ENCODE measurements at regions not wholly inside any gene's neighbourhood (a gene's known extent, or its start where the extent isn't known, plus 50 kb on each side); places are given as distances from the start of the nearest gene placed in this dataset.
A peak's percentile ranks its signal among the peaks of the same experiment; 100 is the strongest.

DNA sequence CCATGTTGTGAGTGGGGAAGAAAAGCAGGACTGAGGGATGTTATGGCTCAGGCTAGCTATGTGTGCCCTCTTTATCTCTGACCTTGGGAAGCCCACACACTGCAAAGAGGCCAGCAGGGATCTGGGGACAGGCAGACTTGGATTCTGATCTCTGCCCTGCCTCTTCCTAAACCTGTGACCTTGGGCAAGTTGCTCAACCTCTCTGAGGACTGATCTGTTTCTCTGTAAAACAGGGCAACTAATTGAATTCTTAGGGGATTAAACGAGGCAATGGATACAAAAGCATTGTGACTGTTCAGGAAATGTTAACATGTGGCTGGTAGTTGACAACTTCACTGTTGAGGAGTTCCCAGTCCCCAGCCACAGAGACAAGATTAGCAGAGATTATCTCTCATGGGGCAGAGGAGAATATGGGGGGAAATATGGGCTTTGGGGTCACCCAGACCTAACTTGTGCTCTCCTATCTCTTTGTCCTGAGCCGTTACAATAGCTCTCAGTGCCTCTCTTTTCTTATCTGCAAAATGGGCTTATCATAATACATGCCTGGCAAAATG lies 184.7 kb upstream of the GLI2 start (continued):
- TF ChIP-seq MIER3 (CRISPR knock-in tag; IDR thresholded peaks at IDR 0.05; ENCODE audit: borderline replicate concordance) = peak; percentile 79; the same call in 1 of the 2 replicates
- TF ChIP-seq, protein P1, sequence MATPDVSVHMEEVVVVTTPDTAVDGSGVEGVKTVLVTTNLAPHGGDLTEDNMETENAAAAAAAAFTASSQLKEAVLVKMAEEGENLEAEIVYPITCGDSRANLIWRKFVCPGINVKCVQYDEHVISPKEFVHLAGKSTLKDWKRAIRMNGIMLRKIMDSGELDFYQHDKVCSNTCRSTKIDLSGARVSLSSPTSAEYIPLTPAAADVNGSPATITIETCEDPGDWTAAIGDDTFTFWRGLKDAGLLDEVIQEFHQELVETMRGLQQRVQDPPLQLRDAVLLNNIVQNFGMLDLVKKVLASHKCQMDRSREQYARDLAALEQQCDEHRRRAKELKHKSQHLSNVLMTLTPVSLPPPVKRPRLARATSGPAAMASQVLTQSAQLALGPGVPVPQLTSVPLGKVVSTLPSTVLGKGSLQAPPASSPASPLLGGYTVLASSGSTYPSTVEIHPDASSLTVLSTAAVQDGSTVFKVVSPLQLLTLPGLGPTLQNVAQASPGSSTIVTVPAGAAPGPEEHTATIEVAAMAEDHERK (CRISPR knock-in tag; IDR thresholded peaks at IDR 0.05; ENCODE audit: low read depth) = no peak
- no peak for TF ChIP-seq ZBTB10 (CRISPR knock-in tag; IDR thresholded peaks at IDR 0.05; ENCODE audit: borderline replicate concordance)
- TF ChIP-seq ZNF329 (CRISPR knock-in tag; IDR thresholded peaks at IDR 0.05; ENCODE audit: low read depth) = no peak
- peak; percentile 22 for TF ChIP-seq TBL1XR1 (IDR thresholded peaks at IDR 0.05; ENCODE audit: borderline replicate concordance, low read length, partially characterized antibody)
- no peak; the same call in 1 of the 2 replicates for TF ChIP-seq ZFP1 (CRISPR knock-in tag; IDR thresholded peaks at IDR 0.05)
- no peak for TF ChIP-seq ZC3H13 (CRISPR knock-in tag; IDR thresholded peaks at IDR 0.05)
- TF ChIP-seq, protein P2, sequence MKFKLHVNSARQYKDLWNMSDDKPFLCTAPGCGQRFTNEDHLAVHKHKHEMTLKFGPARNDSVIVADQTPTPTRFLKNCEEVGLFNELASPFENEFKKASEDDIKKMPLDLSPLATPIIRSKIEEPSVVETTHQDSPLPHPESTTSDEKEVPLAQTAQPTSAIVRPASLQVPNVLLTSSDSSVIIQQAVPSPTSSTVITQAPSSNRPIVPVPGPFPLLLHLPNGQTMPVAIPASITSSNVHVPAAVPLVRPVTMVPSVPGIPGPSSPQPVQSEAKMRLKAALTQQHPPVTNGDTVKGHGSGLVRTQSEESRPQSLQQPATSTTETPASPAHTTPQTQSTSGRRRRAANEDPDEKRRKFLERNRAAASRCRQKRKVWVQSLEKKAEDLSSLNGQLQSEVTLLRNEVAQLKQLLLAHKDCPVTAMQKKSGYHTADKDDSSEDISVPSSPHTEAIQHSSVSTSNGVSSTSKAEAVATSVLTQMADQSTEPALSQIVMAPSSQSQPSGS (CRISPR knock-in tag; IDR thresholded peaks at IDR 0.05) = peak; percentile 87; the same call in 1 of the 2 replicates
- peak; percentile 50; the same call in 1 of the 2 replicates for TF ChIP-seq MXD4 (CRISPR knock-in tag; IDR thresholded peaks at IDR 0.05)
- TF ChIP-seq ATF3 (CRISPR knock-in tag; IDR thresholded peaks at IDR 0.05) = peak; percentile 29; the same call in 1 of the 2 replicates
- TF ChIP-seq HMGA1 (CRISPR knock-in tag; conservative IDR thresholded peaks at IDR 0.05) = no peak
- peak; percentile 93 for TF ChIP-seq ZNF430 (CRISPR knock-in tag; IDR thresholded peaks at IDR 0.05)
- peak; percentile 80; the same call in 1 of the 2 replicates for TF ChIP-seq ZBTB7A (CRISPR knock-in tag; IDR thresholded peaks at IDR 0.05)
- peak; percentile 79 for TF ChIP-seq NR2F2 (IDR thresholded peaks at IDR 0.05; ENCODE audit: borderline replicate concordance, low read depth)
- TF ChIP-seq, protein P3, sequence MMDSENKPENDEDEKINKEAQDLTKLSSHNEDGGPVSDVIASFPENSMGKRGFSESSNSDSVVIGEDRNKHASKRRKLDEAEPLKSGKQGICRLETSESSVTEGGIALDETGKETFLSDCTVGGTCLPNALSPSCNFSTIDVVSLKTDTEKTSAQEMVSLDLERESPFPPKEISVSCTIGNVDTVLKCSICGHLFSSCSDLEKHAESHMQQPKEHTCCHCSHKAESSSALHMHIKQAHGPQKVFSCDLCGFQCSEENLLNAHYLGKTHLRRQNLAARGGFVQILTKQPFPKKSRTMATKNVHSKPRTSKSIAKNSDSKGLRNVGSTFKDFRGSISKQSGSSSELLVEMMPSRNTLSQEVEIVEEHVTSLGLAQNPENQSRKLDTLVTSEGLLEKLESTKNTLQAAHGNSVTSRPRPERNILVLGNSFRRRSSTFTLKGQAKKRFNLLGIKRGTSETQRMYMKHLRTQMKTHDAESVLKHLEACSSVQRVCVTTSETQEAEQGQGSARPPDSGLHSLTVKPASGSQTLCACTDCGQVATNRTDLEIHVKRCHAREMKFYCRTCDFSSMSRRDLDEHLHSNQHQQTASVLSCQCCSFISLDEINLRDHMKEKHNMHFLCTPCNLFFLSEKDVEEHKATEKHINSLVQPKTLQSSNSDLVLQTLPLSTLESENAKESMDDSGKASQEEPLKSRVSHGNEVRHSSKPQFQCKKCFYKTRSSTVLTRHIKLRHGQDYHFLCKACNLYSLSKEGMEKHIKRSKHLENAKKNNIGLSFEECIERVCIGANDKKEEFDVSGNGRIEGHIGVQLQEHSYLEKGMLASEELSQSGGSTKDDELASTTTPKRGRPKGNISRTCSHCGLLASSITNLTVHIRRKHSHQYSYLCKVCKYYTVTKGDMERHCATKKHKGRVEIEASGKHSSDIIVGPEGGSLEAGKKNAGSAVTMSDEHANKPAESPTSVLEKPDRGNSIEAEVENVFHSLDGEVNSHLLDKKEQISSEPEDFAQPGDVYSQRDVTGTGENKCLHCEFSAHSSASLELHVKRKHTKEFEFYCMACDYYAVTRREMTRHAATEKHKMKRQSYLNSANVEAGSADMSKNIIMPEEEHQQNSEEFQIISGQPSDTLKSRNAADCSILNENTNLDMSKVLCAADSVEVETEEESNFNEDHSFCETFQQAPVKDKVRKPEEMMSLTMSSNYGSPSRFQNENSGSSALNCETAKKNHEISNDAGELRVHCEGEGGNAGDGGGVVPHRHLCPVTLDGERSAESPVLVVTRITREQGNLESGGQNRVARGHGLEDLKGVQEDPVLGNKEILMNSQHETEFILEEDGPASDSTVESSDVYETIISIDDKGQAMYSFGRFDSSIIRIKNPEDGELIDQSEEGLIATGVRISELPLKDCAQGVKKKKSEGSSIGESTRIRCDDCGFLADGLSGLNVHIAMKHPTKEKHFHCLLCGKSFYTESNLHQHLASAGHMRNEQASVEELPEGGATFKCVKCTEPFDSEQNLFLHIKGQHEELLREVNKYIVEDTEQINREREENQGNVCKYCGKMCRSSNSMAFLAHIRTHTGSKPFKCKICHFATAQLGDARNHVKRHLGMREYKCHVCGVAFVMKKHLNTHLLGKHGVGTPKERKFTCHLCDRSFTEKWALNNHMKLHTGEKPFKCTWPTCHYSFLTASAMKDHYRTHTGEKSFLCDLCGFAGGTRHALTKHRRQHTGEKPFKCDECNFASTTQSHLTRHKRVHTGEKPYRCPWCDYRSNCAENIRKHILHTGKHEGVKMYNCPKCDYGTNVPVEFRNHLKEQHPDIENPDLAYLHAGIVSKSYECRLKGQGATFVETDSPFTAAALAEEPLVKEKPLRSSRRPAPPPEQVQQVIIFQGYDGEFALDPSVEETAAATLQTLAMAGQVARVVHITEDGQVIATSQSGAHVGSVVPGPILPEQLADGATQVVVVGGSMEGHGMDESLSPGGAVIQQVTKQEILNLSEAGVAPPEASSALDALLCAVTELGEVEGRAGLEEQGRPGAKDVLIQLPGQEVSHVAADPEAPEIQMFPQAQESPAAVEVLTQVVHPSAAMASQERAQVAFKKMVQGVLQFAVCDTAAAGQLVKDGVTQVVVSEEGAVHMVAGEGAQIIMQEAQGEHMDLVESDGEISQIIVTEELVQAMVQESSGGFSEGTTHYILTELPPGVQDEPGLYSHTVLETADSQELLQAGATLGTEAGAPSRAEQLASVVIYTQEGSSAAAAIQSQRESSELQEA (CRISPR knock-in tag; IDR thresholded peaks at IDR 0.05; ENCODE audit: not compliant biosample characterization) = no peak
- no peak for TF ChIP-seq NCOA5 (CRISPR knock-in tag; IDR thresholded peaks at IDR 0.05)
